Adrenal gland (tissue), 9 donors: ENCODE measurements at regions not wholly inside any gene's neighbourhood (a gene's known extent, or its start where the extent isn't known, plus 50 kb on each side); places are given as distances from the start of the nearest gene placed in this dataset.

Source experiments
- DNase-seq, 7 donors: peaks; one replicate each; pipeline ENCODE4 v3.0.0-alpha.2; 2019 to 2020
- H3K27ac ChIP-seq, 5 donors: fragments of 200-600 bp; sonication (generic) in 4 of 5; 1 replicate in 3 of 5; 2 replicates in 2 of 5; pipeline versions ENCODE4 v1.5.1 to v1.8.0; 2016 to 2020; ENCODE audit warnings: mild to moderate bottlenecking in 1 of 5
- H3K27me3 ChIP-seq: fragments of 200-600 bp; 2 replicates; pipeline ENCODE4 v1.8.0; 2021
- H3K36me3 ChIP-seq, 2 donors: fragments of 200-600 bp; replicated peaks in 1 of 2; 1 replicate in 1 of 2; 2 replicates in 1 of 2; pipeline versions ENCODE4 v1.5.1 to v1.8.0; 2018 to 2022
- H3K4me1 ChIP-seq, 2 donors: fragments of 200-600 bp; replicated peaks in 1 of 2; 1 replicate in 1 of 2; 2 replicates in 1 of 2; pipeline versions ENCODE4 v1.5.1 to v1.8.0; 2018 to 2021
- H3K4me3 ChIP-seq, 4 donors: fragments of 200-600 bp; sonication (generic) in 3 of 4; one replicate each; pipeline ENCODE4 v1.5.1; 2016 to 2018
- H3K9me3 ChIP-seq, 3 donors: fragments of 200-600 bp; sonication (generic) in 1 of 3; replicated peaks in 1 of 3; 1 replicate in 2 of 3; 2 replicates in 1 of 3; pipeline versions ENCODE4 v1.5.1 to v1.8.0; 2016 to 2021
- CTCF ChIP-seq, 6 experiments: fragments of 450-650 bp in 4 of 6; fragments of 200-600 bp in 2 of 6; sonication (generic) in 1 of 6; IDR thresholded peaks; 1 replicate in 5 of 6; 2 replicates in 1 of 6; pipeline versions ENCODE4 v1.5.1 to v1.8.0; 2016 to 2021; ENCODE audit warnings: antibody characterized with exemption in 6 of 6, mild to moderate bottlenecking in 2 of 6, moderate library complexity in 1 of 6
- POLR2A ChIP-seq, 2 donors: fragments of 450-650 bp; IDR thresholded peaks; one replicate each; pipeline ENCODE4 v1.6.1; 2017; ENCODE audit warnings: antibody characterized with exemption in 2 of 2, mild to moderate bottlenecking in 2 of 2, moderate library complexity in 1 of 2
- WGBS, 4 donors: extraction: QIAGEN DNeasy Blood & Tissue Kit in 2 of 4; methylation state at CpG; one replicate each; pipeline versions ENCODE4 v1.1.5 to v1.1.7; 2013 to 2017; 5-methylcytosine and 5-hydroxymethylcytosine counted together
- intact Hi-C, 2 donors: fragments of 100-400 bp; cut with DNase I; formaldehyde crosslinking; loops; one replicate each; pipeline versions ENCODE4 v1.14.1 to v1.15.0; 2022 to 2023
- donor health status: healthy with polysubstance abuse.
- donor health status: Bipolar disorder and iron deficiency.
- donor health status: DM: yes; HTN: yes; CAD: no.
- donor health status: DM: no; HTN: no; CAD: no.
- donor health status: DM: no; HTN: no; CAD: no.

- Histone ChIP-seq H3K27me3 (no peaks in the 10 kb centered on the region), H3K4me1 (no peaks in the 10 kb centered on the region), H3K4me3 (no peak overlapping the region), H3K9me3 (no peaks in the 10 kb centered on the region), H3K27ac (no peak overlapping the region), H3K36me3 (no peaks in the 10 kb centered on the region)
- no peak for DNase-seq
- intact Hi-C loops, result no loop called here
- 33 to 75% (median 64%) methylated on average over 1 of the region's 1 CpG for WGBS, 4 donors
- TF ChIP-seq POLR2A (IDR thresholded peaks at IDR 0.05), result no peak
Observed at GRCh38 chr7:52465216-52465615, 570.2 kb upstream of the POM121L12 start.

- Histone ChIP-seq H3K4me3 (no peak overlapping the region), H3K27me3 (no peaks in the 10 kb centered on the region), H3K4me1 (no peaks in the 10 kb centered on the region), H3K36me3 (no peaks in the 10 kb centered on the region), H3K9me3 (no peaks in the 10 kb centered on the region), H3K27ac (no peak overlapping the region)
- WGBS, 4 donors, result 53 to 65% (median 61%) methylated on average over 3 of the region's 3 CpGs
- DNase-seq, result no peak
- intact Hi-C loops, result no loop called here
- TF ChIP-seq CTCF (IDR thresholded peaks at IDR 0.05), result no peak
- no peak for TF ChIP-seq POLR2A (IDR thresholded peaks at IDR 0.05)
Observed at GRCh38 chr7:52463341-52463740, 572.1 kb upstream of the POM121L12 start.

- H3K9me3 ChIP-seq, result no peaks in the 10 kb centered on the region
- no peaks in the 10 kb centered on the region for H3K27me3 ChIP-seq
- WGBS, 4 donors, result 72 to 86% (median 77%) methylated on average over 3 of the region's 3 CpGs
- H3K4me3 ChIP-seq, result no peak overlapping the region
- H3K36me3 ChIP-seq, result no peaks in the 10 kb centered on the region
- intact Hi-C loops, result no loop called here
- TF ChIP-seq POLR2A (IDR thresholded peaks at IDR 0.05) (no peak), CTCF (IDR thresholded peaks at IDR 0.05) (no peak)
- H3K27ac ChIP-seq, result no peak overlapping the region
- no peak for DNase-seq
- H3K4me1 ChIP-seq, result no peaks in the 10 kb centered on the region
Observed at GRCh38 chr7:52462474-52462873, 573.0 kb upstream of the POM121L12 start.

- Histone ChIP-seq H3K27me3 (no peaks in the 10 kb centered on the region), H3K36me3 (no peaks in the 10 kb centered on the region), H3K4me3 (no peak overlapping the region), H3K9me3 (no peaks in the 10 kb centered on the region), H3K27ac (no peak overlapping the region), H3K4me1 (no peaks in the 10 kb centered on the region)
- no peak for TF ChIP-seq POLR2A (IDR thresholded peaks at IDR 0.05)
- WGBS, 4 donors, result 83 to 90% (median 86%) methylated on average over 8 of the region's 8 CpGs
- intact Hi-C loops, result no loop called here
- no peak for DNase-seq
Observed at GRCh38 chr7:52455571-52455970, 579.9 kb upstream of the POM121L12 start.

- TF ChIP-seq CTCF (IDR thresholded peaks at IDR 0.05) (no peak), POLR2A (IDR thresholded peaks at IDR 0.05) (no peak)
- DNase-seq, result no peak
- Histone ChIP-seq H3K4me3 (no peak overlapping the region), H3K27me3 (no peaks in the 10 kb centered on the region), H3K4me1 (no peaks in the 10 kb centered on the region), H3K9me3 (no peaks in the 10 kb centered on the region), H3K36me3 (no peaks in the 10 kb centered on the region), H3K27ac (no peak overlapping the region)
- intact Hi-C loops, result no loop called here
- WGBS, 4 donors, result 64 to 75% (median 70%) methylated on average over 3 of the region's 3 CpGs
Observed at GRCh38 chr7:52450816-52451215, 584.6 kb upstream of the POM121L12 start.
